GM12872 (cell line): ENCODE measurements at regions not wholly inside any gene's neighbourhood (a gene's known extent, or its start where the extent isn't known, plus 50 kb on each side); places are given as distances from the start of the nearest gene placed in this dataset.

Source experiments
- TF ChIP-seq, protein P1 (sequence below): IDR thresholded peaks from 3 replicates; pipeline ENCODE4 v1.5.1; 2011; ENCODE audit warnings: low read depth, mild to moderate bottlenecking, low read length, moderate library complexity; ENCODE audit not compliant: insufficient read depth

DNA sequence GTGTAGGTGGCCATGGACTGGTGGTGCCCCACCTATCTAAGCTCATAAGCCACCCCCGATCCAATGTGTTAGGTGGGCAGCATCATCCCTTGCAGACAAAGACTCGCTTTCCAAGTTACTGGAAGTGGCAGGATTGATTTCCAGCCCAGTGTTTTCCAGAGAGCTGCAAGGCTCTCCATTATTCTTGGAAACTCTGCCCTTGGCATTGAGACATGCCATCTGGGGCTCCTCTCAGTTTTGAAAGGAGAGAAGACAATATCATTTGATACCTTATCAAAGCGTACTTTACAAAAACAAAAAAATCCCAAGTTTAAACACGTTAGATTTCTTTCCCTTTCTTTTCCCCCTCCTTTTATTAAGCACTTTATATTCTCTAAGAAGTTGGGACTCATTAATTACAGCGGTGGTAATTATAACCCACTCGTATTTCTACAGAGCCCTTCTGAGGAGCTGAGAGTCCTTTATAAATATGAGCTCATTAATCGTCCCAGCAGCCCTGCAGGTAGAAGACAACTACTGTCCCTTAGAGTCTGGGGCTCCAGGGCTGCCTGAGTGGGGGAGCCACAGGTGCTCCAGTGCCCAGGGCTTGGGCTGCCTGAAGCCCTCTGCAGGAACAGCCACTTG, 226.1 kb downstream of the TLE3 start:
- TF ChIP-seq, protein P1, sequence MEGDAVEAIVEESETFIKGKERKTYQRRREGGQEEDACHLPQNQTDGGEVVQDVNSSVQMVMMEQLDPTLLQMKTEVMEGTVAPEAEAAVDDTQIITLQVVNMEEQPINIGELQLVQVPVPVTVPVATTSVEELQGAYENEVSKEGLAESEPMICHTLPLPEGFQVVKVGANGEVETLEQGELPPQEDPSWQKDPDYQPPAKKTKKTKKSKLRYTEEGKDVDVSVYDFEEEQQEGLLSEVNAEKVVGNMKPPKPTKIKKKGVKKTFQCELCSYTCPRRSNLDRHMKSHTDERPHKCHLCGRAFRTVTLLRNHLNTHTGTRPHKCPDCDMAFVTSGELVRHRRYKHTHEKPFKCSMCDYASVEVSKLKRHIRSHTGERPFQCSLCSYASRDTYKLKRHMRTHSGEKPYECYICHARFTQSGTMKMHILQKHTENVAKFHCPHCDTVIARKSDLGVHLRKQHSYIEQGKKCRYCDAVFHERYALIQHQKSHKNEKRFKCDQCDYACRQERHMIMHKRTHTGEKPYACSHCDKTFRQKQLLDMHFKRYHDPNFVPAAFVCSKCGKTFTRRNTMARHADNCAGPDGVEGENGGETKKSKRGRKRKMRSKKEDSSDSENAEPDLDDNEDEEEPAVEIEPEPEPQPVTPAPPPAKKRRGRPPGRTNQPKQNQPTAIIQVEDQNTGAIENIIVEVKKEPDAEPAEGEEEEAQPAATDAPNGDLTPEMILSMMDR = no peak

GRCh38 chr15:69873807-69874206, 223.9 kb downstream of the TLE3 start:
- TF ChIP-seq, protein P1 = no peak

DNA sequence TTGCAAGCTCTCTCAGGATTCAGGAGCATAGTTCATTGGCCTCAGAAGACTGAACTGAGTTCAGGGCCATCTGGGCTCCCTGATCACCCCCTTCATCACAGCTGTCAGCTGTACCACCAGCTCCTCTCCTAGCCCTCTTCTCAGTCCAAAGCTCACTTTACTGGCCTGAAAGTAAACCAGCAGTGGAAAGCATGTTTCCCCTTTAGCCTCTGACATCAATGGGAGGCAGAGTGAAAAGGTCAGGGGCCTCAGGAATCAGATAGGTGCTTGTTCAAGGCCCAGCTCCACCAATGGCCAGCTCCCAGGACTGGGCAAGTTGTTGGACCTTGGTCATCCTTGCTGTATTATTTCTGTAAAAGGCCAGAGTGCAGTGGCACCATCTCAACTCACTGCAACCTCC, 223.4 kb downstream of the TLE3 start:
- TF ChIP-seq, protein P1 = no peak

GRCh38 chr15:69876064-69876940, 221.4 kb downstream of the TLE3 start:
- TF ChIP-seq, protein P1 = no peak

GRCh38 chr15:69880571-69881301, 217.0 kb downstream of the TLE3 start:
- TF ChIP-seq, protein P1 = no peak

GRCh38 chr15:69881302-69881670, 216.4 kb downstream of the TLE3 start:
- TF ChIP-seq, protein P1 = no peak

DNA sequence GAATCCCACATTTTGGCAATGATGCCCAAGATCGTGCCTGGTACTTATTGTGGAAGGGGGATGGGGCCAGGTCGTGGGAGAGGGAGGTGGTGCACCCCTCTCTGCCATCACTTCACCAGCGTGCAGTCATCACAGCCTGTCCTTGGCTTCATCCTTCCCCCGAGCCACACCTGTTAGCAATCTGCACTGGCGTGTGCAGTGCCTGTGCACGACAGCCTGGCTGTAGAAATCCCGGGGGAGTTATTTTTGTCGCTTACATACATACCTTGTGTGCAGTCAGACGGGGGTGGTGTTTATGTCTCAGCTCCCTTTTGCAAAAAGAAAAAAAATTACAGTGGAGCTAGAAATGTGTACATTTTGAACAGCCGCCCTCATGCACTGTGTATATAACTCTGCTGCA, 216.0 kb downstream of the TLE3 start:
- TF ChIP-seq, protein P1 = no peak
